ENCODE measurements at regions not wholly inside any gene's neighbourhood (a gene's known extent, or its start where the extent isn't known, plus 50 kb on each side); places are given as distances from the start of the nearest gene placed in this dataset.

DNA sequence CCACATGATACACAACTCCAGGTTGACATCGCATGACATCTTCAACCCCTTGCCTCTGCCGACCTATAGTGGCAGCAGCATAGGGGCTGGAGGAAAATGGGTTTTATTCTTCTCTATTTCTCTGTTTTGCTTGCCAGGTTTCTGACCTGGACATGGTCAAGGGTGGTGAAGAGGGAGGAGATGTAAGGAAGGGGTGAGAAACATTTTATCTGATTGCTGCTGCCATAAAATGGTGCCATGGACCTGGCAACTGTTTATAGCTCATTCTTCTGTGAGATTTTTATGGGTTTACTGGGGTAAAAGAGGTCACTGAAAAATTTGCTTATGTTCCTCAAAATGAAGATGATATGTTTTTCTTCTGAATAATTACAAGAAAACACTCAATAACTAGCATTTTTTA, 266.7 kb upstream of the FOXQ1 start:
- DNase-seq (ENCODE audit: low spot score) (no peak), ATAC-seq (no peak)
- ChIA-PET CTCF (no interaction called here), POLR2A (no interaction called here)
- Mint-ChIP-seq H3K27ac (no peak overlapping the region), H3K9me3 (no peaks in the 10 kb centered on the region), H3K36me3 (no peaks in the 10 kb centered on the region), H3K4me1 (no peaks in the 10 kb centered on the region), H3K4me3 (no peak overlapping the region), H3K27me3 (ENCODE audit: low read depth) (peaks cover 5% of the 10 kb centered on the region; the same call in 1 of the 2 replicates)
- no peak for TF ChIP-seq FOXK1 (CRISPR knock-in tag; IDR thresholded peaks at IDR 0.05)
- TF ChIP-seq, protein P1, sequence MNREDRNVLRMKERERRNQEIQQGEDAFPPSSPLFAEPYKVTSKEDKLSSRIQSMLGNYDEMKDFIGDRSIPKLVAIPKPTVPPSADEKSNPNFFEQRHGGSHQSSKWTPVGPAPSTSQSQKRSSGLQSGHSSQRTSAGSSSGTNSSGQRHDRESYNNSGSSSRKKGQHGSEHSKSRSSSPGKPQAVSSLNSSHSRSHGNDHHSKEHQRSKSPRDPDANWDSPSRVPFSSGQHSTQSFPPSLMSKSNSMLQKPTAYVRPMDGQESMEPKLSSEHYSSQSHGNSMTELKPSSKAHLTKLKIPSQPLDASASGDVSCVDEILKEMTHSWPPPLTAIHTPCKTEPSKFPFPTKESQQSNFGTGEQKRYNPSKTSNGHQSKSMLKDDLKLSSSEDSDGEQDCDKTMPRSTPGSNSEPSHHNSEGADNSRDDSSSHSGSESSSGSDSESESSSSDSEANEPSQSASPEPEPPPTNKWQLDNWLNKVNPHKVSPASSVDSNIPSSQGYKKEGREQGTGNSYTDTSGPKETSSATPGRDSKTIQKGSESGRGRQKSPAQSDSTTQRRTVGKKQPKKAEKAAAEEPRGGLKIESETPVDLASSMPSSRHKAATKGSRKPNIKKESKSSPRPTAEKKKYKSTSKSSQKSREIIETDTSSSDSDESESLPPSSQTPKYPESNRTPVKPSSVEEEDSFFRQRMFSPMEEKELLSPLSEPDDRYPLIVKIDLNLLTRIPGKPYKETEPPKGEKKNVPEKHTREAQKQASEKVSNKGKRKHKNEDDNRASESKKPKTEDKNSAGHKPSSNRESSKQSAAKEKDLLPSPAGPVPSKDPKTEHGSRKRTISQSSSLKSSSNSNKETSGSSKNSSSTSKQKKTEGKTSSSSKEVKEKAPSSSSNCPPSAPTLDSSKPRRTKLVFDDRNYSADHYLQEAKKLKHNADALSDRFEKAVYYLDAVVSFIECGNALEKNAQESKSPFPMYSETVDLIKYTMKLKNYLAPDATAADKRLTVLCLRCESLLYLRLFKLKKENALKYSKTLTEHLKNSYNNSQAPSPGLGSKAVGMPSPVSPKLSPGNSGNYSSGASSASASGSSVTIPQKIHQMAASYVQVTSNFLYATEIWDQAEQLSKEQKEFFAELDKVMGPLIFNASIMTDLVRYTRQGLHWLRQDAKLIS (CRISPR knock-in tag; IDR thresholded peaks at IDR 0.05; ENCODE audit: borderline replicate concordance) = no peak
- no peak for TF ChIP-seq JUN (CRISPR knock-in tag; IDR thresholded peaks at IDR 0.05)
- TF ChIP-seq, protein P2, sequence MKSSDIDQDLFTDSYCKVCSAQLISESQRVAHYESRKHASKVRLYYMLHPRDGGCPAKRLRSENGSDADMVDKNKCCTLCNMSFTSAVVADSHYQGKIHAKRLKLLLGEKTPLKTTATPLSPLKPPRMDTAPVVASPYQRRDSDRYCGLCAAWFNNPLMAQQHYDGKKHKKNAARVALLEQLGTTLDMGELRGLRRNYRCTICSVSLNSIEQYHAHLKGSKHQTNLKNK (CRISPR knock-in tag; IDR thresholded peaks at IDR 0.05) = no peak
- no peak for TF ChIP-seq NR1H2 (CRISPR knock-in tag; IDR thresholded peaks at IDR 0.05)
- TF ChIP-seq, protein P3, sequence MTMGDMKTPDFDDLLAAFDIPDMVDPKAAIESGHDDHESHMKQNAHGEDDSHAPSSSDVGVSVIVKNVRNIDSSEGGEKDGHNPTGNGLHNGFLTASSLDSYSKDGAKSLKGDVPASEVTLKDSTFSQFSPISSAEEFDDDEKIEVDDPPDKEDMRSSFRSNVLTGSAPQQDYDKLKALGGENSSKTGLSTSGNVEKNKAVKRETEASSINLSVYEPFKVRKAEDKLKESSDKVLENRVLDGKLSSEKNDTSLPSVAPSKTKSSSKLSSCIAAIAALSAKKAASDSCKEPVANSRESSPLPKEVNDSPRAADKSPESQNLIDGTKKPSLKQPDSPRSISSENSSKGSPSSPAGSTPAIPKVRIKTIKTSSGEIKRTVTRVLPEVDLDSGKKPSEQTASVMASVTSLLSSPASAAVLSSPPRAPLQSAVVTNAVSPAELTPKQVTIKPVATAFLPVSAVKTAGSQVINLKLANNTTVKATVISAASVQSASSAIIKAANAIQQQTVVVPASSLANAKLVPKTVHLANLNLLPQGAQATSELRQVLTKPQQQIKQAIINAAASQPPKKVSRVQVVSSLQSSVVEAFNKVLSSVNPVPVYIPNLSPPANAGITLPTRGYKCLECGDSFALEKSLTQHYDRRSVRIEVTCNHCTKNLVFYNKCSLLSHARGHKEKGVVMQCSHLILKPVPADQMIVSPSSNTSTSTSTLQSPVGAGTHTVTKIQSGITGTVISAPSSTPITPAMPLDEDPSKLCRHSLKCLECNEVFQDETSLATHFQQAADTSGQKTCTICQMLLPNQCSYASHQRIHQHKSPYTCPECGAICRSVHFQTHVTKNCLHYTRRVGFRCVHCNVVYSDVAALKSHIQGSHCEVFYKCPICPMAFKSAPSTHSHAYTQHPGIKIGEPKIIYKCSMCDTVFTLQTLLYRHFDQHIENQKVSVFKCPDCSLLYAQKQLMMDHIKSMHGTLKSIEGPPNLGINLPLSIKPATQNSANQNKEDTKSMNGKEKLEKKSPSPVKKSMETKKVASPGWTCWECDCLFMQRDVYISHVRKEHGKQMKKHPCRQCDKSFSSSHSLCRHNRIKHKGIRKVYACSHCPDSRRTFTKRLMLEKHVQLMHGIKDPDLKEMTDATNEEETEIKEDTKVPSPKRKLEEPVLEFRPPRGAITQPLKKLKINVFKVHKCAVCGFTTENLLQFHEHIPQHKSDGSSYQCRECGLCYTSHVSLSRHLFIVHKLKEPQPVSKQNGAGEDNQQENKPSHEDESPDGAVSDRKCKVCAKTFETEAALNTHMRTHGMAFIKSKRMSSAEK (CRISPR knock-in tag; IDR thresholded peaks at IDR 0.05; ENCODE audit: borderline replicate concordance) = no peak
- no peak for TF ChIP-seq ZNF121 (CRISPR knock-in tag; IDR thresholded peaks at IDR 0.05)
- TF ChIP-seq, protein P4, sequence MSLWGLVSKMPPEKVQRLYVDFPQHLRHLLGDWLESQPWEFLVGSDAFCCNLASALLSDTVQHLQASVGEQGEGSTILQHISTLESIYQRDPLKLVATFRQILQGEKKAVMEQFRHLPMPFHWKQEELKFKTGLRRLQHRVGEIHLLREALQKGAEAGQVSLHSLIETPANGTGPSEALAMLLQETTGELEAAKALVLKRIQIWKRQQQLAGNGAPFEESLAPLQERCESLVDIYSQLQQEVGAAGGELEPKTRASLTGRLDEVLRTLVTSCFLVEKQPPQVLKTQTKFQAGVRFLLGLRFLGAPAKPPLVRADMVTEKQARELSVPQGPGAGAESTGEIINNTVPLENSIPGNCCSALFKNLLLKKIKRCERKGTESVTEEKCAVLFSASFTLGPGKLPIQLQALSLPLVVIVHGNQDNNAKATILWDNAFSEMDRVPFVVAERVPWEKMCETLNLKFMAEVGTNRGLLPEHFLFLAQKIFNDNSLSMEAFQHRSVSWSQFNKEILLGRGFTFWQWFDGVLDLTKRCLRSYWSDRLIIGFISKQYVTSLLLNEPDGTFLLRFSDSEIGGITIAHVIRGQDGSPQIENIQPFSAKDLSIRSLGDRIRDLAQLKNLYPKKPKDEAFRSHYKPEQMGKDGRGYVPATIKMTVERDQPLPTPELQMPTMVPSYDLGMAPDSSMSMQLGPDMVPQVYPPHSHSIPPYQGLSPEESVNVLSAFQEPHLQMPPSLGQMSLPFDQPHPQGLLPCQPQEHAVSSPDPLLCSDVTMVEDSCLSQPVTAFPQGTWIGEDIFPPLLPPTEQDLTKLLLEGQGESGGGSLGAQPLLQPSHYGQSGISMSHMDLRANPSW (CRISPR knock-in tag; conservative IDR thresholded peaks at IDR 0.05; ENCODE audit: low read depth) = no peak
- TF ChIP-seq, protein P5, sequence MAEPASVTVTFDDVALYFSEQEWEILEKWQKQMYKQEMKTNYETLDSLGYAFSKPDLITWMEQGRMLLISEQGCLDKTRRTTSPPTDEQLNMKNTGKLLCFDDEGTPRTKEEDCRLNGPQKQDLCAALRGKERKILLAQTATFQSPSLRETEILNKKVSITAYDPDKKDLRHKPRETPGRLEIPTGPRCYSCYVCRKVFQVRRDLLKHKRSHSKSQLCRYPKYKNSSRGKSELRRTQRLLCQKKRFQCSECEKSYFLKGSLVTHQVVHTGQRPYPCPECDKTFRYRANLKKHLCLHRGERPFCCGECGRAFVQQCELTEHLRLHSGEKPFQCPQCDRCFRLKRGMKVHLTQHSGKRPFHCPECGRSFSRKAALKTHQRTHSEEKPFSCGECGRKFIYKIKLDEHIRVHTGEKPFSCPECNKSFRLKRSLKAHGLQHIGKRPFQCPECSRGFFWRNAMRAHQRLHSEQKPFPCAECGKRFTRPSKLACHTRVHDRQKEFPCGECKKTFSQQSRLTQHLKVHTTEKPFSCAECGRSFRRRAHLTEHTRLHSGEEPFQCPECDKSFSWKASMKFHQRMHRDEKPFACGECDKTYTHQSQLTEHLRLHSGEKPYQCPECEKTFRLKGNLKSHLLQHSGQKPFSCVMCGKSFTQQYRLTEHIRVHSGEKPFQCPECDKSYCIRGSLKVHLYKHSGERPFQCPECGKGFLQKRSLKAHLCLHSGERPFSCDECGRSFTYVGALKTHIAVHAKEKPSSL (CRISPR knock-in tag; conservative IDR thresholded peaks at IDR 0.05) = no peak
- no peak for TF ChIP-seq CBFB (CRISPR knock-in tag; IDR thresholded peaks at IDR 0.05; ENCODE audit: low read depth)
- TF ChIP-seq, protein P6, sequence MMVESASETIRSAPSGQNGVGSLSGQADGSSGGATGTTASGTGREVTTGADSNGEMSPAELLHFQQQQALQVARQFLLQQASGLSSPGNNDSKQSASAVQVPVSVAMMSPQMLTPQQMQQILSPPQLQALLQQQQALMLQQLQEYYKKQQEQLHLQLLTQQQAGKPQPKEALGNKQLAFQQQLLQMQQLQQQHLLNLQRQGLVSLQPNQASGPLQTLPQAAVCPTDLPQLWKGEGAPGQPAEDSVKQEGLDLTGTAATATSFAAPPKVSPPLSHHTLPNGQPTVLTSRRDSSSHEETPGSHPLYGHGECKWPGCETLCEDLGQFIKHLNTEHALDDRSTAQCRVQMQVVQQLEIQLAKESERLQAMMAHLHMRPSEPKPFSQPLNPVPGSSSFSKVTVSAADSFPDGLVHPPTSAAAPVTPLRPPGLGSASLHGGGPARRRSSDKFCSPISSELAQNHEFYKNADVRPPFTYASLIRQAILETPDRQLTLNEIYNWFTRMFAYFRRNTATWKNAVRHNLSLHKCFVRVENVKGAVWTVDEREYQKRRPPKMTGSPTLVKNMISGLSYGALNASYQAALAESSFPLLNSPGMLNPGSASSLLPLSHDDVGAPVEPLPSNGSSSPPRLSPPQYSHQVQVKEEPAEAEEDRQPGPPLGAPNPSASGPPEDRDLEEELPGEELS (CRISPR knock-in tag; IDR thresholded peaks at IDR 0.05) = no peak
- TF ChIP-seq HMGA2 (CRISPR knock-in tag; IDR thresholded peaks at IDR 0.05) = no peak
